ENCODE measurements at regions not wholly inside any gene's neighbourhood (a gene's known extent, or its start where the extent isn't known, plus 50 kb on each side); places are given as distances from the start of the nearest gene placed in this dataset.

- no peak overlapping the region for H3K27ac ChIP-seq
- H3K4me3 ChIP-seq, result no peak overlapping the region
- 74 to 81% methylated on average over 2 of the region's 2 CpGs for WGBS, 2 donors
- DNase-seq (no peak), ATAC-seq (no peak)
- H3K4me1 ChIP-seq, result no peaks in the 10 kb centered on the region
- peaks cover 0 to 19% (median 0%) of the 10 kb centered on the region in 11 donors for H3K9me3 ChIP-seq
- intact Hi-C loops (cut with DNase I), result loop anchor here in 1 of 10 donors (10.0 kb wide), 1 partner anchor 1179 kb away; no protein-coding TSS in a partner anchor
- no peaks in the 10 kb centered on the region for H3K36me3 ChIP-seq
- no peak for TF ChIP-seq CTCF (IDR thresholded peaks at IDR 0.05)
- H3K27me3 ChIP-seq, result no peaks in the 10 kb centered on the region
Observed at GRCh38 chr3:88725440-88726165, 381.8 kb upstream of the EPHA3 start.

GRCh38 chr3:88732186-88732585, 375.2 kb upstream of the EPHA3 start:
- ATAC-seq (no peak), DNase-seq (no peak)
- intact Hi-C loops (cut with DNase I), result no loop called here
- Histone ChIP-seq H3K9me3 (peaks cover 0 to 16% (median 0%) of the 10 kb centered on the region in 11 donors), H3K27ac (no peak overlapping the region), H3K36me3 (no peaks in the 10 kb centered on the region), H3K27me3 (no peaks in the 10 kb centered on the region), H3K4me1 (no peaks in the 10 kb centered on the region), H3K4me3 (no peak overlapping the region)
- TF ChIP-seq CTCF (IDR thresholded peaks at IDR 0.05), result no peak
- 87 to 88% methylated on average over 9 of the region's 9 CpGs for WGBS, 2 donors

DNA sequence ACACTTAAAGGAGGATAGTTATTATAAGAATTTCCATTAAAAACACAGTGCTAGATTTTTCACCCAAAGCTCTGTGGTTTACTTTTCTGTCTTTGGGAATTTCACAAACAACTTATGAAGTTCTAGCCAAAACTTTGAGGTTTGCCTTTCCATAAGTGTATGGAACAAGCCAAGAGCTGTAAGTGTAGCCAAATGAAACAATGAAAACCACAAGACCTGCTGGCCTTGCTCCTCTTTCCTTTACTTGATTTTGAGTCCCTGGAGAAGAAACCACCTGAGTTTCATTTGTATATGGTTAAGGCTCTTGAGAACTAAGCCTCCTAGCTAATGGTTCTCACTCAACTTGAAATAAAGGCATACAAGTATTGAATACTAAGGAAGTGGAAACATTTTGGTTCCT, 365.3 kb upstream of the EPHA3 start:
- intact Hi-C loops (cut with DNase I), result no loop called here
- Histone ChIP-seq H3K9me3 (peaks cover 0 to 11% (median 0%) of the 10 kb centered on the region in 11 donors), H3K36me3 (no peaks in the 10 kb centered on the region), H3K4me3 (no peak overlapping the region), H3K4me1 (peaks cover 0 to 5% (median 0%) of the 10 kb centered on the region in 9 donors), H3K27ac (no peak overlapping the region), H3K27me3 (no peaks in the 10 kb centered on the region)
- ATAC-seq (no peak), DNase-seq (no peak)
- no peak for TF ChIP-seq CTCF (IDR thresholded peaks at IDR 0.05)

DNA sequence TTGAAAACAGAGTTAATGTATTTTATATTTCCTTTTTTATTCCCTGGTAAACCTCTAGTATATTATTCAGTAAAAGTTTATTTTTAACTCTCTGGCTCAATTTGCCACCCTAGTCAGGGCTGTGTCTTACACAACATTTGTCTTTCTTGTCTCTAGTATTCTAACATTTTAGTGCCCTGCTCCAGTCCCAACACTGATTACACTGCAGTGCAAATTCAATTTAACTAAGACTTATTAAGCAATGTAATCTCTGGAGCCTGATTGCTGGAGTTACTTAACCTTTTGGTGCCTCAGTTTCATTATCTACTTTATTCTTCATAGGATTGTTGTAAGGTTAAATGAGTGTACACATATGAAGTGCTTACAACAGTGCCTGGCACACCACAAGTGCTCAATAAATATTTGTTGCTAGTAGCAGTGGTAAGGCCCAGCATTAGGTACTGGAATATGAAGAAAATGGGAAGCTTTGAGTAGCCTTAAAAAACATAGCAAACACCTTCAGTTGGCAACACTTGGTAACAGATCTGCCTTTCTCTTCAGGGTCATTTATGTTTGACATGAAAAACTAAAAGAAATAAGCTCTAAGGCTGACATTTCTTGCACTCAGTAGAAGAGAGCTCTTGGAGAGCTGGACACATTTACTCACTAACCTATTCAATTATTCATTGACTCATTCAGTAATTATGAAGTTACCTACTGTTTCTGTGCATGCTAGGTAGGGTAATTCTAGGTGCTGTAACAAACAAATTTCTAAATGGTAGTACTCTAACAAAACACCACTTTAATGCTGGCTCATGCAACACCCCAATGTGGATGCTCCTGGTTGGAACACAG, 364.5 kb upstream of the EPHA3 start:
- DNase-seq (no peak), ATAC-seq (no peak)
- no peak for TF ChIP-seq CTCF (IDR thresholded peaks at IDR 0.05)
- Histone ChIP-seq H3K36me3 (no peaks in the 10 kb centered on the region), H3K27me3 (no peaks in the 10 kb centered on the region), H3K4me1 (peaks cover 0 to 5% (median 0%) of the 10 kb centered on the region in 9 donors), H3K9me3 (peaks cover 0 to 7% (median 0%) of the 10 kb centered on the region in 11 donors), H3K27ac (no peak overlapping the region), H3K4me3 (no peak overlapping the region)
- intact Hi-C loops (cut with DNase I), result no loop called here
